Glutamatergic neuron (in vitro differentiated cells): ENCODE measurements at regions not wholly inside any gene's neighbourhood (a gene's known extent, or its start where the extent isn't known, plus 50 kb on each side); places are given as distances from the start of the nearest gene placed in this dataset.

Experiments used
- DNase-seq: peaks from one replicate; pipeline ENCODE4 v3.0.0; 2022
- H3K27ac Mint-ChIP-seq: one replicate; pipeline ENCODE4 v1.8.0; 2020; ENCODE audit warnings: mild to moderate bottlenecking, mixed read lengths, inconsistent platforms; ENCODE audit not compliant: unreplicated experiment
- H3K27me3 Mint-ChIP-seq: one replicate; pipeline ENCODE4 v1.8.0; 2020; ENCODE audit warnings: mild to moderate bottlenecking, moderate library complexity, mixed read lengths, inconsistent platforms; ENCODE audit not compliant: unreplicated experiment
- H3K36me3 Mint-ChIP-seq: one replicate; pipeline ENCODE4 v1.8.0; 2020; ENCODE audit warnings: mild to moderate bottlenecking, mixed read lengths, inconsistent platforms; ENCODE audit not compliant: unreplicated experiment
- H3K4me1 Mint-ChIP-seq: one replicate; pipeline ENCODE4 v1.8.0; 2020; ENCODE audit warnings: mild to moderate bottlenecking, low read depth, mixed read lengths, inconsistent platforms; ENCODE audit not compliant: unreplicated experiment
- H3K4me3 Mint-ChIP-seq: one replicate; pipeline ENCODE4 v1.8.0; 2020; ENCODE audit warnings: mild to moderate bottlenecking, mixed read lengths, inconsistent platforms; ENCODE audit not compliant: unreplicated experiment
- H3K9me3 Mint-ChIP-seq: one replicate; pipeline ENCODE4 v1.8.0; 2020; ENCODE audit warnings: mild to moderate bottlenecking, moderate library complexity, mixed read lengths, inconsistent platforms; ENCODE audit not compliant: unreplicated experiment
- TF ChIP-seq, protein P1 (sequence below): fragments of 200-600 bp; sonication (generic); IDR thresholded peaks from one replicate; pipeline ENCODE4 v1.5.0; 2021; ENCODE audit not compliant: partially characterized antibody, unreplicated experiment

DNA sequence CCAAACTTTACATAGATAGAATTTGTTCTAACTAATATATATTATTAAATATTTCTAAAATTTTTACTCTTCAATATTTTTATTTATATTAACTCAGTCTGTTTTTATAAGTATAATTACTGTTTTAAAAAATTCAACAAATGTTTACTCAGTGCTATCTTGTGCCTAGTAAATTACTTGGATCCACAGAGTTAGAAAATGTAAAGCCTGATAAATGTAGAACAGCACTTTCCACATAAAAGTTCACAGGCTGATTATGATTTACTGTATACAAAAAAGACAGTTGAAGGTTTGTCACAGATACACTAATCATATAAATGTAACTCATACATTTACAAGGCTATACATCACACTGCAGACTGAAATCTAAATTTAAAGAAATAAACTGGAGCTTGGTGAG, 170.0 kb downstream of the FOXG1 start:
- H3K4me3 Mint-ChIP-seq: no peak overlapping the region
- no peaks in the 10 kb centered on the region for H3K9me3 Mint-ChIP-seq
- TF ChIP-seq, protein P1, sequence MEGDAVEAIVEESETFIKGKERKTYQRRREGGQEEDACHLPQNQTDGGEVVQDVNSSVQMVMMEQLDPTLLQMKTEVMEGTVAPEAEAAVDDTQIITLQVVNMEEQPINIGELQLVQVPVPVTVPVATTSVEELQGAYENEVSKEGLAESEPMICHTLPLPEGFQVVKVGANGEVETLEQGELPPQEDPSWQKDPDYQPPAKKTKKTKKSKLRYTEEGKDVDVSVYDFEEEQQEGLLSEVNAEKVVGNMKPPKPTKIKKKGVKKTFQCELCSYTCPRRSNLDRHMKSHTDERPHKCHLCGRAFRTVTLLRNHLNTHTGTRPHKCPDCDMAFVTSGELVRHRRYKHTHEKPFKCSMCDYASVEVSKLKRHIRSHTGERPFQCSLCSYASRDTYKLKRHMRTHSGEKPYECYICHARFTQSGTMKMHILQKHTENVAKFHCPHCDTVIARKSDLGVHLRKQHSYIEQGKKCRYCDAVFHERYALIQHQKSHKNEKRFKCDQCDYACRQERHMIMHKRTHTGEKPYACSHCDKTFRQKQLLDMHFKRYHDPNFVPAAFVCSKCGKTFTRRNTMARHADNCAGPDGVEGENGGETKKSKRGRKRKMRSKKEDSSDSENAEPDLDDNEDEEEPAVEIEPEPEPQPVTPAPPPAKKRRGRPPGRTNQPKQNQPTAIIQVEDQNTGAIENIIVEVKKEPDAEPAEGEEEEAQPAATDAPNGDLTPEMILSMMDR: no peak
- no peaks in the 10 kb centered on the region for H3K4me1 Mint-ChIP-seq
- no peaks in the 10 kb centered on the region for H3K27me3 Mint-ChIP-seq
- H3K36me3 Mint-ChIP-seq: peaks cover 8% of the 10 kb centered on the region
- H3K27ac Mint-ChIP-seq: no peak overlapping the region
- no peak for DNase-seq

DNA sequence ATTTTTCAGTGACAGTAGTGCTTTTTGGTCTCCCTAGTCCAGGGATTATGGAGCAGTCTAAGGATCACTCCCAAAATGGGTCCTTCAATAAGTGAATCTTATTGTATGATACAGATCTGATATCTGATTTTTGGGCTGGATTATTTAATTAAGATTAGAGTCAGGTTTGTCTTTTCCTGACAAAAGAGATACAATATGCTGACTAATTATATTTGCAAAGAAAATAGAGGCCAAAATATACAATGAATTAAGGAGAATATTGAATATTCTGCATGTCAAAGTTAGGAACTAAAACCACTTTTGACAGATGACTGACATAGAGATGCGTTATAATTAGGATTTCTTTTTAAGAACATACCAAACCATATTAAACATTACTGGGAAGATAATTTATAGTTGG, 175.2 kb downstream of the FOXG1 start:
- no peak for DNase-seq
- TF ChIP-seq, protein P1: no peak
- Mint-ChIP-seq H3K9me3 (no peaks in the 10 kb centered on the region), H3K27me3 (no peaks in the 10 kb centered on the region), H3K27ac (no peak overlapping the region), H3K4me1 (no peaks in the 10 kb centered on the region), H3K36me3 (no peaks in the 10 kb centered on the region), H3K4me3 (no peak overlapping the region)

DNA sequence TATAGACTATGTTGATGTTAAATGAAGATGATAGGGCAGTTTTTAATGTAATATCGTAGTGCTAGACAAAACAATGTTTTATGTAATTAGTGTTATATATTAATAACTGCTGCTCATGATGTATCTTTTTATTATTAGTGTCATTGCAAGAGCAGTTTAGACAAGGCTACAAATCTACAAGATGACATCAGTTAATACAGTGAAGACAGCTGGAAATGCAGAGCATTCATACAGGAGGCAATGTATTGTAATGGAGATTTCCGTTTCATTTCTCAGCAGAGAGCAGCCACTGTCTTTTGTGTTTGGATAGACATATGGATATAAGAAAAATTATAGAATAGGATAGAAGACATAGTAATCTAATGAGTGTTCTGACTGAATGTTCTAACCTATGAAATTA, 178.0 kb downstream of the FOXG1 start:
- no peaks in the 10 kb centered on the region for H3K27me3 Mint-ChIP-seq

DNA sequence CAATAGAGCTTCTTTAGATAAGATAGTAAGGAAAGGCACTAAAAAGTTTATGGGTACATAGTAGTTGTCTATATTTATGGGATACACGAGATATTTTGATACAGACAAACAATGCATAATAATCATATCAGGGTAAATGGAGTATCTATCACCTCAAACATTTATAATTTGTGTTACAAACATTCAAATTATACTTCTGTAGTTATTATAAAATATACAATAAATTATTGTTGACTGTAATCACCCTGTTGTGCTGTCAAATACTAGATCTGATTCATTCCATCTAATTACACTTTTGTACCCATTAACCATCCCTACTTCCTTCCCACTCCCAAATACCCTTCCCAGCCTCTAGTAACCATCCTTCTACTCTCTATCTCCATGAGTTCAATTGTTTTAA, 179.7 kb downstream of the FOXG1 start:
- Mint-ChIP-seq H3K4me3 (no peak overlapping the region), H3K9me3 (peaks cover 2% of the 10 kb centered on the region), H3K4me1 (no peaks in the 10 kb centered on the region), H3K27me3 (no peaks in the 10 kb centered on the region), H3K36me3 (no peaks in the 10 kb centered on the region), H3K27ac (no peak overlapping the region)
- DNase-seq: no peak
- TF ChIP-seq, protein P1: no peak

More for the DNA sequence above, 178.0 kb downstream of the FOXG1 start:
- Mint-ChIP-seq H3K27ac (no peak overlapping the region), H3K36me3 (no peaks in the 10 kb centered on the region), H3K4me1 (no peaks in the 10 kb centered on the region), H3K9me3 (no peaks in the 10 kb centered on the region), H3K4me3 (no peak overlapping the region)
- TF ChIP-seq, protein P1: no peak
- DNase-seq: no peak

DNA sequence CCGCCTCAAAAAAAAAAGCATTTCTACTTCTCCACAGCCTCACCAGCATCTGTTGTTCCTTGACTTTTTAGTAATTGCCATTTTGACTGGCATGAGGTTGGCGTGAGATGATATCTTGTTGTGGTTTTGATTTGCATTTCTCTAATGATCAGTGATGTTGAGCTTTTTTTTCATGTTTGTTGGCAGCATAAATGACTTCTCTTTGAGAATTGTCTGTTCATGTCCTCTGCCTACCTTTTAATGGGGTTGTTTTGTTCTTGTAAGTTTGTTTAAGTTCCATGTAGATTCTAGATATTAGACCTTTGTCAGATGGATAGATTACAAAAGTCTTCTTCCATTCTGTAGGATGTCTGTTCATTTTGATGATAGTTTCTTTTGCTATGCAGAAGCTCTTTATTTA, 182.9 kb downstream of the FOXG1 start:
- H3K9me3 Mint-ChIP-seq: peaks cover 2% of the 10 kb centered on the region

More for the DNA sequence above, 182.9 kb downstream of the FOXG1 start:
- DNase-seq: no peak
- H3K27me3 Mint-ChIP-seq: no peaks in the 10 kb centered on the region
- no peak overlapping the region for H3K4me3 Mint-ChIP-seq
- no peaks in the 10 kb centered on the region for H3K4me1 Mint-ChIP-seq
- TF ChIP-seq, protein P1: no peak
- no peak overlapping the region for H3K27ac Mint-ChIP-seq
- H3K36me3 Mint-ChIP-seq: no peaks in the 10 kb centered on the region
